ENCODE measurements at regions not wholly inside any gene's neighbourhood (a gene's known extent, or its start where the extent isn't known, plus 50 kb on each side); places are given as distances from the start of the nearest gene placed in this dataset.

DNA sequence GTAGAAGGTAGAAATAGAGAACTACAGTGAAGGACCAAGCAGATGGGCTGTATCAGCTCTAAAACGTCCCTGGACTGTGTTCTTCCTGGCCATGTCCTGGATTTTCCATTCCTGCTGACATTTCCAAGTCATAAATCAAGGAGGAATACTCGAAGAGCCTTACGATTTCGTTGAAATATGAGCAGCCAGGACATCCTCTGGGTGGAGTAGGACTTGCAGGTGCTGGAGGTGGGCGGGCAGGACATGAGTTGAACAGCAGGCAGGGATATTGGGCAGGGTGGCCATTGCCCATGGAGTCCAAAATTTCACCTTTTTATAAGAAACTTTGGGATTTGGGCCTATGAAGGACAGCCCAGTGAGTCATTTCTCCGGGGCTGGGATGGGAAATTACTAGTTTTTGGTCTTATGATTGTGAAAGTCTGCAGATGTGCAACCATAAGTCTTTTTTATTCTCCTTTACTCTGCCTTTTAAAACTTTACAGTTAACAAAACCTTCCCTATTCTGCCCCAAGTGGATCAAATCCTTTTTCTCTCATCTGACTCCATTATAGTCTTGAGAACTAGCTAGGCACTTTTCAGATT, 88.8 kb downstream of the TMX1 start:
- TF ChIP-seq, protein P1, sequence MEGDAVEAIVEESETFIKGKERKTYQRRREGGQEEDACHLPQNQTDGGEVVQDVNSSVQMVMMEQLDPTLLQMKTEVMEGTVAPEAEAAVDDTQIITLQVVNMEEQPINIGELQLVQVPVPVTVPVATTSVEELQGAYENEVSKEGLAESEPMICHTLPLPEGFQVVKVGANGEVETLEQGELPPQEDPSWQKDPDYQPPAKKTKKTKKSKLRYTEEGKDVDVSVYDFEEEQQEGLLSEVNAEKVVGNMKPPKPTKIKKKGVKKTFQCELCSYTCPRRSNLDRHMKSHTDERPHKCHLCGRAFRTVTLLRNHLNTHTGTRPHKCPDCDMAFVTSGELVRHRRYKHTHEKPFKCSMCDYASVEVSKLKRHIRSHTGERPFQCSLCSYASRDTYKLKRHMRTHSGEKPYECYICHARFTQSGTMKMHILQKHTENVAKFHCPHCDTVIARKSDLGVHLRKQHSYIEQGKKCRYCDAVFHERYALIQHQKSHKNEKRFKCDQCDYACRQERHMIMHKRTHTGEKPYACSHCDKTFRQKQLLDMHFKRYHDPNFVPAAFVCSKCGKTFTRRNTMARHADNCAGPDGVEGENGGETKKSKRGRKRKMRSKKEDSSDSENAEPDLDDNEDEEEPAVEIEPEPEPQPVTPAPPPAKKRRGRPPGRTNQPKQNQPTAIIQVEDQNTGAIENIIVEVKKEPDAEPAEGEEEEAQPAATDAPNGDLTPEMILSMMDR (IDR thresholded peaks at IDR 0.05; ENCODE audit: insufficient read depth, low read length, poor library complexity, severe bottlenecking) = no peak
- no peak for DNase-seq (ENCODE audit: low read depth)
- Histone ChIP-seq H3K27me3 (ENCODE audit: control insufficient read depth, insufficient read depth, low read length) (no peaks in the 10 kb centered on the region), H3K4me3 (ENCODE audit: low read depth, low read length) (no peak overlapping the region), H3K36me3 (ENCODE audit: control insufficient read depth, insufficient read depth, low read length) (no peaks in the 10 kb centered on the region)

DNA sequence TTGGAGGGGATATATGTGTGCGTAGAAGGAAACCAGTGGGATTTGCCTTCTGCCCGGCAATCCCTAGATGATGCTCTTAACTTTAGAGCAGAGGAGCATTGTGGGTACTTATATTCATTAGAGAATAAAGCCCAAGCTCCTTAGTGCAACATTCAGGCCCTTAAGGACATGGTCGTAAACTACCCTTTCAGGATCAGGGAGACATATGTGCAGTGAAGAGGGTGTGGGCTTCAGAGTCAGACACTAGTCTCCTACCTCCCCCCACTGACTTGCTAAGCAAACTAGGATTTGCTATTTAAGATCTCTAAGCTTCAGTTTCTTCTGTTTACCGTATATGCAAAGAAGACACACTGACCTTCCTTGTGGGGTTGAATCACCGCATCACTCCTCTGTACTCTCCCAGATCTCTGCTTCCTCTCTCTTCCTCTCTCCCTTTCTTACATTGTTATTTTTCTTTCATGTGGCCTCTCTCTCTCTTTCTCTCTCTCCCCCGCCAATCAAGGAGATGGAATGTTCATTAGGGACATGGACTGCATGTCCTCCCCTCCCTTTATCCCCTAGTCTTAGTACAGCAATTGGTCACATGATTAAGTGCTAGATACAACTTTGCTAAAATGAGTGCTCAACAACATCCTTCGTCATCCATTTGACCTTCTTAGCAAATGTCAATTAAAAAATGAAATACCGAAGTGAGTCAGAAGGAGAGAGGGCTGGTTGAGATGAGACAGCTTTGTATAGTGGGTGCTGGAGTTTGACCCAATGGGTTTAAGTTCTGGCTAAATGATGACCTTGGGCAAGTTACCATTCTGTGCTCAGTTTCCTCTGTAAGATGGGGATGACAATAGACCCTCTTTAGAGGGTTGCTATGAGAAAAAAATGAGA, 91.7 kb downstream of the TMX1 start:
- Histone ChIP-seq H3K27me3 (ENCODE audit: control insufficient read depth, insufficient read depth, low read length) (no peaks in the 10 kb centered on the region), H3K4me3 (ENCODE audit: low read depth, low read length) (no peak overlapping the region), H3K36me3 (ENCODE audit: control insufficient read depth, insufficient read depth, low read length) (no peaks in the 10 kb centered on the region)
- TF ChIP-seq, protein P1 (IDR thresholded peaks at IDR 0.05; ENCODE audit: insufficient read depth, low read length, poor library complexity, severe bottlenecking) = no peak
- no peak for DNase-seq (ENCODE audit: low read depth)

DNA sequence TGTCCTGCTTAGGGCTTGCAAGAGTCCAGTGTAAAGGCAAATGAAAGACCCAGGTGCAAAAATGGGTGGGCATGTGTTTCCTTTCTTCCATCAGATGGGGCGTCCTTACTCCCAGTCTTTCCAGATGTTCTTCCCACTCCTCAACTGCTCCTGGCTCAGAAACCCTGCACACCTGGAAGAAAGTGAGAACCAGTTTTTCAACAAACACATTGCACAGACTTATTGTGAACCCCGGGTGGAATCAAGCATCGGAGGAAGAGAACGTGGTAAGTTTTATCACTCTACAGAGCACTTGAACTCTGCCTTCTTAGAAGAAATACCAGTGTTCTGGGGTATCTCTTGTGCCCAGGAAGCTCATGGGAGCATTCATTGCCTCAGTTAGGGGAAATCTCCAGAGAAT, 93.3 kb downstream of the TMX1 start:
- H3K4me3 ChIP-seq (ENCODE audit: low read depth, low read length) = no peak overlapping the region
- no peaks in the 10 kb centered on the region for H3K27me3 ChIP-seq (ENCODE audit: control insufficient read depth, insufficient read depth, low read length)
- no peak for DNase-seq (ENCODE audit: low read depth)
- TF ChIP-seq, protein P1 (IDR thresholded peaks at IDR 0.05; ENCODE audit: insufficient read depth, low read length, poor library complexity, severe bottlenecking) = no peak
- H3K36me3 ChIP-seq (ENCODE audit: control insufficient read depth, insufficient read depth, low read length) = no peaks in the 10 kb centered on the region

GRCh38 chr14:51333901-51334521, 94.0 kb downstream of the TMX1 start:
- Histone ChIP-seq H3K27me3 (ENCODE audit: control insufficient read depth, insufficient read depth, low read length) (no peaks in the 10 kb centered on the region), H3K36me3 (ENCODE audit: control insufficient read depth, insufficient read depth, low read length) (no peaks in the 10 kb centered on the region), H3K4me3 (ENCODE audit: low read depth, low read length) (no peak overlapping the region)
- DNase-seq (ENCODE audit: low read depth) = no peak
- TF ChIP-seq, protein P1 (IDR thresholded peaks at IDR 0.05; ENCODE audit: insufficient read depth, low read length, poor library complexity, severe bottlenecking) = no peak

DNA sequence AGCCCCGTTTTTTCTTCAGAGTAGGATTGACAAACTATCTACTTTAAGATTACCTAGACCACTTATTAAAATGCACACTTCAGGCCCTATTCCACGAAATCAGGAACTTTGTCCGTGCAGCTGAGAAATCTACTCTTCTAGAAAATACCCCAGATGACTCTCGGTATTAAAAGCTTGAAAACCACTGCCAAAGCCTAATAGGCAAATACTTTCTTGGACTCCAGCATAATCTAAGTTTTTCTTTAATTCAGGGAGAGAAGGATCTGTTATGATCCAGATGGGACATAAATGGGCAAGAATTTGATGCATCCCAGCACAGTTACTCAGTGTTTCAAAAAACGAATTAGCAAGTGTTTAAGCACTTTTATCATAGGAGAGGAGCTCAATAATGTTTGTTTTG, 94.5 kb downstream of the TMX1 start:
- Histone ChIP-seq H3K27me3 (ENCODE audit: control insufficient read depth, insufficient read depth, low read length) (no peaks in the 10 kb centered on the region), H3K36me3 (ENCODE audit: control insufficient read depth, insufficient read depth, low read length) (no peaks in the 10 kb centered on the region), H3K4me3 (ENCODE audit: low read depth, low read length) (no peak overlapping the region)
- TF ChIP-seq, protein P1 (IDR thresholded peaks at IDR 0.05; ENCODE audit: insufficient read depth, low read length, poor library complexity, severe bottlenecking) = no peak
- no peak for DNase-seq (ENCODE audit: low read depth)

Measured in kidney epithelial cell (primary cell).